Loucy (cell line): ENCODE measurements at regions not wholly inside any gene's neighbourhood (a gene's known extent, or its start where the extent isn't known, plus 50 kb on each side); places are given as distances from the start of the nearest gene placed in this dataset.

Experiments used
- H2AFZ ChIP-seq: fragments of 200-600 bp; sonication (generic); 2 replicates; pipeline ENCODE4 v1.6.0; 2016; ENCODE audit warnings: antibody characterized with exemption, mild to moderate bottlenecking, low read length, moderate library complexity
- H3F3A ChIP-seq: fragments of 200-600 bp; 2 replicates; pipeline ENCODE4 v1.6.0; 2016; ENCODE audit warnings: antibody characterized with exemption, low read depth, mild to moderate bottlenecking
- H3K27me3 ChIP-seq: fragments of 200-600 bp; sonication (generic); 2 replicates; pipeline ENCODE4 v1.6.1; 2014; ENCODE audit warnings: low read length, mild to moderate bottlenecking; ENCODE audit not compliant: insufficient read depth, poor library complexity, severe bottlenecking
- H3K36me3 ChIP-seq: fragments of 200-600 bp; sonication (generic); 2 replicates; pipeline ENCODE4 v1.6.1; 2016; ENCODE audit warnings: low read length; ENCODE audit not compliant: insufficient read depth
- H3K4me1 ChIP-seq: fragments of 200-600 bp; sonication (generic); 2 replicates; pipeline ENCODE4 v1.5.1; 2014; ENCODE audit warnings: low read length, mild to moderate bottlenecking; ENCODE audit not compliant: insufficient read depth, poor library complexity, severe bottlenecking
- H3K4me2 ChIP-seq: fragments of 200-600 bp; sonication (generic); 2 replicates; pipeline ENCODE4 v1.6.0; 2014; ENCODE audit warnings: antibody characterized with exemption, low read length, low read depth, mild to moderate bottlenecking; ENCODE audit not compliant: poor library complexity, severe bottlenecking
- H3K4me3 ChIP-seq: fragments of 200-600 bp; sonication (generic); 2 replicates; pipeline ENCODE4 v1.5.1; 2014; ENCODE audit warnings: low read length, mild to moderate bottlenecking, mixed read lengths; ENCODE audit not compliant: poor library complexity, severe bottlenecking
- H3K79me2 ChIP-seq: fragments of 200-600 bp; sonication (generic); 2 replicates; pipeline ENCODE4 v1.6.1; 2014; ENCODE audit warnings: low read length; ENCODE audit not compliant: insufficient read depth
- H3K9ac ChIP-seq: fragments of 200-600 bp; sonication (generic); 2 replicates; pipeline ENCODE4 v1.6.0; 2014; ENCODE audit warnings: mild to moderate bottlenecking, low read depth, low read length, moderate library complexity; ENCODE audit not compliant: poor library complexity, severe bottlenecking
- H3K9me2 ChIP-seq: fragments of 200-600 bp; sonication (generic); replicated peaks from 2 replicates; pipeline ENCODE4 v1.6.1; 2016; ENCODE audit warnings: low read depth, low read length, mixed read lengths
- H3K9me3 ChIP-seq: fragments of 200-600 bp; sonication (generic); 2 replicates; pipeline ENCODE4 v1.6.1; 2014; ENCODE audit warnings: mild to moderate bottlenecking, antibody characterized with exemption, low read length, low read depth; ENCODE audit not compliant: insufficient read depth
- H4K20me1 ChIP-seq: fragments of 200-600 bp; sonication (generic); 2 replicates; pipeline ENCODE4 v1.6.0; 2014; ENCODE audit warnings: antibody characterized with exemption, low read length, mild to moderate bottlenecking; ENCODE audit not compliant: insufficient read depth, poor library complexity, severe bottlenecking
- CTCF ChIP-seq: fragments of 200-600 bp; sonication (generic); conservative IDR thresholded peaks from 2 replicates; pipeline ENCODE4 v1.5.1; 2014; ENCODE audit warnings: mild to moderate bottlenecking, antibody characterized with exemption, low read length
- EZH2phosphoT487 ChIP-seq: fragments of 200-600 bp; IDR thresholded peaks from 2 replicates; pipeline ENCODE4 v1.6.1; 2018; ENCODE audit warnings: antibody characterized with exemption, mild to moderate bottlenecking, moderate library complexity, borderline replicate concordance

- TF ChIP-seq EZH2phosphoT487 (no peak), CTCF (no peak)
- no peaks in the 10 kb centered on the region for H3K4me1 ChIP-seq
- H3K27me3 ChIP-seq: no peaks in the 10 kb centered on the region
- no peak overlapping the region for H3K4me3 ChIP-seq
- no peaks in the 10 kb centered on the region for H4K20me1 ChIP-seq
- no peaks in the 10 kb centered on the region for H3K9me2 ChIP-seq
- no peaks in the 10 kb centered on the region for H3F3A ChIP-seq
- no peak overlapping the region for H2AFZ ChIP-seq
- H3K9me3 ChIP-seq: no peaks in the 10 kb centered on the region
- no peak overlapping the region for H3K4me2 ChIP-seq
- H3K79me2 ChIP-seq: no peaks in the 10 kb centered on the region
- H3K36me3 ChIP-seq: no peaks in the 10 kb centered on the region
- no peak overlapping the region for H3K9ac ChIP-seq
Observed at GRCh38 chr12:127731657-127732056, 535.3 kb upstream of the TMEM132C start.

GRCh38 chr12:127742231-127742630 lies 524.7 kb upstream of the TMEM132C start:
- Histone ChIP-seq H3K4me2 (no peak overlapping the region), H3K4me3 (no peak overlapping the region), H3K36me3 (no peaks in the 10 kb centered on the region), H3K4me1 (no peaks in the 10 kb centered on the region), H2AFZ (no peak overlapping the region), H3K9ac (no peak overlapping the region), H3K9me3 (no peaks in the 10 kb centered on the region), H3K79me2 (no peaks in the 10 kb centered on the region), H3K9me2 (no peaks in the 10 kb centered on the region), H3F3A (no peaks in the 10 kb centered on the region), H3K27me3 (no peaks in the 10 kb centered on the region), H4K20me1 (no peaks in the 10 kb centered on the region)
- no peak for TF ChIP-seq EZH2phosphoT487
- TF ChIP-seq CTCF: no peak

- Histone ChIP-seq H4K20me1 (no peaks in the 10 kb centered on the region), H3F3A (no peaks in the 10 kb centered on the region), H3K79me2 (no peaks in the 10 kb centered on the region), H2AFZ (no peak overlapping the region), H3K27me3 (no peaks in the 10 kb centered on the region), H3K4me1 (no peaks in the 10 kb centered on the region), H3K9me2 (no peaks in the 10 kb centered on the region), H3K36me3 (no peaks in the 10 kb centered on the region), H3K4me2 (no peak overlapping the region), H3K9me3 (no peaks in the 10 kb centered on the region), H3K4me3 (no peak overlapping the region), H3K9ac (no peak overlapping the region)
- TF ChIP-seq EZH2phosphoT487 (no peak), CTCF (no peak)
Observed at GRCh38 chr12:127745469-127746212, 521.3 kb upstream of the TMEM132C start.
